ENCODE measurements at regions not wholly inside any gene's neighbourhood (a gene's known extent, or its start where the extent isn't known, plus 50 kb on each side); places are given as distances from the start of the nearest gene placed in this dataset.

GRCh38 chr13:108096301-108096915 lies 118.9 kb downstream of the LIG4 start:
- TF ChIP-seq ZFX (IDR thresholded peaks at IDR 0.05) (no peak), CTCF (conservative IDR thresholded peaks at IDR 0.05) (no peak)
- H3K27ac ChIP-seq = no peak overlapping the region

GRCh38 chr13:108095036-108095435 lies 120.3 kb downstream of the LIG4 start:
- TF ChIP-seq ZFX (IDR thresholded peaks at IDR 0.05) = no peak
- H3K27ac ChIP-seq = no peak overlapping the region

GRCh38 chr13:108093616-108094015 lies 121.7 kb downstream of the LIG4 start:
- no peak overlapping the region for H3K27ac ChIP-seq
- TF ChIP-seq ZFX (IDR thresholded peaks at IDR 0.05) = no peak

GRCh38 chr13:108087810-108088209 lies 127.5 kb downstream of the LIG4 start:
- TF ChIP-seq CTCF (conservative IDR thresholded peaks at IDR 0.05) = no peak
- TF ChIP-seq ZFX (IDR thresholded peaks at IDR 0.05) = no peak
- no peak overlapping the region for H3K27ac ChIP-seq

GRCh38 chr13:108086678-108087077 lies 128.7 kb downstream of the LIG4 start:
- TF ChIP-seq ZFX (IDR thresholded peaks at IDR 0.05) = no peak
- TF ChIP-seq CTCF (conservative IDR thresholded peaks at IDR 0.05) = no peak; the same call in 1 of the 2 replicates
- no peak overlapping the region for H3K27ac ChIP-seq

- no peak overlapping the region for H3K27ac ChIP-seq
- TF ChIP-seq CTCF (conservative IDR thresholded peaks at IDR 0.05) = no peak
- no peak for TF ChIP-seq ZFX (IDR thresholded peaks at IDR 0.05)
Measured at GRCh38 chr13:108084840-108085239, 130.5 kb downstream of the LIG4 start.

- no peak overlapping the region for H3K27ac ChIP-seq
- TF ChIP-seq CTCF (conservative IDR thresholded peaks at IDR 0.05) = no peak
- no peak for TF ChIP-seq ZFX (IDR thresholded peaks at IDR 0.05)
Measured at GRCh38 chr13:108083056-108083455, 132.3 kb downstream of the LIG4 start.

- TF ChIP-seq CTCF (conservative IDR thresholded peaks at IDR 0.05) = no peak
- no peak for TF ChIP-seq ZFX (IDR thresholded peaks at IDR 0.05)
- no peak overlapping the region for H3K27ac ChIP-seq
Measured at GRCh38 chr13:108082481-108082880, 132.9 kb downstream of the LIG4 start.

Measured in C4-2B (cell line).